K562 (cell line): ENCODE measurements at regions not wholly inside any gene's neighbourhood (a gene's known extent, or its start where the extent isn't known, plus 50 kb on each side); places are given as distances from the start of the nearest gene placed in this dataset.

Experiments
- ATAC-seq: fragments of 200-7000 bp; cut with Tn5 transposase; 3 replicates; pipeline ENCODE4 v1.9.1; 2020; ENCODE audit warnings: moderate library complexity
- BruUV-seq: library from RNA; stranded (reverse); fragments of 400-500 nt; replicated peaks from 2 replicates; lab custom pipeline; 2021; lab: Mats Ljungman, UMichigan
- CTCF ChIA-PET: fragments of 300-600 bp; formaldehyde crosslinking; extraction: SDS; loops from one replicate; lab custom pipeline; 2021; ENCODE audit warnings: low intra/inter-chr PET ratio; lab: Yijun Ruan, JAX
- POLR2A ChIA-PET: fragments of 300-600, 350-650 bp; sonication (Branson Sonifier 250); formaldehyde crosslinking; extraction: SDS; loops from one replicate; lab custom pipeline; 2021; ENCODE audit warnings: antibody characterized with exemption, inconsistent platforms; lab: Yijun Ruan, JAX
- DNase-seq, 4 experiments: peaks; one replicate each; pipeline versions ENCODE4 v3.0.0 to v3.0.0-alpha.2; 2011 to 2018; ENCODE audit warnings: low spot score in 3 of 4, mixed read lengths in 3 of 4; ENCODE audit errors: extremely low read depth in 1 of 4
- FAIRE-seq: peaks from 2 replicates; lab custom pipeline; 2011; peaks lifted over from hg19 to GRCh38; lab: Jason Lieb, UNC
- H2AFZ ChIP-seq: 2 replicates; pipeline ENCODE4 v1.6.0; 2011; ENCODE audit warnings: low read depth, low read length, control low read depth, inconsistent platforms
- H3K27ac ChIP-seq: fragments of 200-600 bp; 3 replicates; pipeline ENCODE4 v1.8.0; 2011; ENCODE audit warnings: low read depth, mild to moderate bottlenecking, control low read depth, inconsistent platforms, low read length, moderate library complexity, mixed read lengths; ENCODE audit errors: extremely low read depth
- H3K27me3 ChIP-seq, 2 experiments: fragments of 300-600 bp in 1 of 2; 2 replicates in 1 of 2; 3 replicates in 1 of 2; pipeline versions ENCODE4 v1.6.0 to v1.8.0; 2011; ENCODE audit warnings: inconsistent platforms in 2 of 2, low read length in 2 of 2, mild to moderate bottlenecking in 1 of 2, mixed read lengths in 1 of 2, moderate library complexity in 1 of 2; ENCODE audit not compliant: control insufficient read depth in 2 of 2, insufficient read depth in 2 of 2
- H3K36me3 ChIP-seq: fragments of 300-600 bp; 3 replicates; pipeline ENCODE4 v1.8.0; 2011; ENCODE audit warnings: mild to moderate bottlenecking, low read length, inconsistent platforms; ENCODE audit not compliant: control insufficient read depth, insufficient read depth
- H3K4me1 ChIP-seq, 2 experiments: fragments of 200-600 bp in 1 of 2; replicated peaks in 1 of 2; 2 replicates in 1 of 2; 3 replicates in 1 of 2; pipeline versions ENCODE4 v1.5.1 to v1.8.0; 2011; ENCODE audit warnings: inconsistent platforms in 2 of 2, low read length in 2 of 2, mild to moderate bottlenecking in 1 of 2, mixed read lengths in 1 of 2, moderate library complexity in 1 of 2; ENCODE audit not compliant: control insufficient read depth in 2 of 2, insufficient read depth in 2 of 2
- H3K4me2 ChIP-seq: 2 replicates; pipeline ENCODE4 v1.6.1; 2011; ENCODE audit warnings: low read length, control low read depth, inconsistent platforms, mixed read lengths; ENCODE audit not compliant: insufficient read depth
- H3K4me3 ChIP-seq: fragments of 200-600 bp; sonication (generic), shearing (Covaris generic); 2 replicates; pipeline ENCODE4 v1.5.1; 2016; ENCODE audit warnings: control low read depth, inconsistent platforms
- H3K79me2 ChIP-seq: fragments of 200-600 bp; 3 replicates; pipeline ENCODE4 v1.8.0; 2011; ENCODE audit warnings: low read length, inconsistent platforms; ENCODE audit not compliant: control insufficient read depth, insufficient read depth
- H3K9ac ChIP-seq, 2 experiments: 2 replicates each; pipeline versions ENCODE4 v1.6.0 to v1.6.1; 2011; ENCODE audit warnings: low read depth in 2 of 2, low read length in 2 of 2, control low read depth in 1 of 2, inconsistent platforms in 1 of 2, mild to moderate bottlenecking in 1 of 2, mixed read lengths in 1 of 2; ENCODE audit not compliant: insufficient read depth in 1 of 2
- H3K9me1 ChIP-seq: one replicate; pipeline ENCODE4 v1.6.0; 2011; ENCODE audit warnings: inconsistent platforms, mild to moderate bottlenecking, low read length, moderate library complexity; ENCODE audit not compliant: control insufficient read depth, insufficient read depth
- H3K9me3 ChIP-seq: replicated peaks from 2 replicates; pipeline ENCODE4 v1.5.1; 2011; ENCODE audit warnings: low read depth, low read length, inconsistent platforms; ENCODE audit not compliant: control insufficient read depth, insufficient read depth
- H4K20me1 ChIP-seq: replicated peaks from 2 replicates; pipeline ENCODE4 v1.6.1; 2011; ENCODE audit warnings: low read length, inconsistent platforms, mixed read lengths; ENCODE audit not compliant: control insufficient read depth, insufficient read depth
- CEBPZ ChIP-seq: fragments of 150-350 bp; IDR thresholded peaks from 2 replicates; pipeline ENCODE4 v1.6.1; 2014; ENCODE audit warnings: low read depth, mild to moderate bottlenecking, low read length, borderline replicate concordance
- EP400 ChIP-seq: fragments of 450-650 bp; IDR thresholded peaks from 2 replicates; pipeline ENCODE4 v1.6.1; 2017; ENCODE audit warnings: antibody characterized with exemption, mild to moderate bottlenecking, moderate library complexity
- FOXJ2 ChIP-seq: fragments of 200-800 bp; sonication (Bioruptor generic); IDR thresholded peaks from 2 replicates; pipeline ENCODE4 v1.6.1; 2016; ENCODE audit warnings: missing genetic modification characterization, missing compliant biosample characterization
- GMEB1 ChIP-seq: fragments of 250-450 bp; sonication (Bioruptor Pico); IDR thresholded peaks from 2 replicates; pipeline ENCODE4 v1.4.0; 2020; ENCODE audit warnings: mild to moderate bottlenecking
- GTF3C2 ChIP-seq: IDR thresholded peaks from 3 replicates; pipeline ENCODE4 v1.6.1; 2011; ENCODE audit warnings: borderline replicate concordance, mild to moderate bottlenecking, moderate library complexity; ENCODE audit not compliant: insufficient read length; ENCODE audit errors: extremely low read depth
- LEF1 ChIP-seq: fragments of 450-650 bp; IDR thresholded peaks from 2 replicates; pipeline ENCODE4 v1.6.1; 2016; ENCODE audit warnings: mild to moderate bottlenecking
- SREBF1 ChIP-seq: fragments of 150-350 bp; IDR thresholded peaks from 2 replicates; pipeline ENCODE4 v1.6.1; 2014; ENCODE audit warnings: antibody characterized with exemption, low read depth, low read length, borderline replicate concordance
- XRCC3 ChIP-seq: fragments of 450-650 bp; IDR thresholded peaks from 2 replicates; pipeline ENCODE4 v1.6.1; 2017; ENCODE audit warnings: mild to moderate bottlenecking, moderate library complexity
- XRCC5 ChIP-seq: fragments of 200-400 bp; formaldehyde crosslinking; IDR thresholded peaks from 2 replicates; pipeline ENCODE4 v1.6.1; 2017; ENCODE audit warnings: low read depth, mild to moderate bottlenecking, low read length
- ZBTB1 ChIP-seq: sonication (generic); formaldehyde crosslinking; IDR thresholded peaks from 2 replicates; pipeline ENCODE4 v1.8.1; 2023; ENCODE audit warnings: missing genetic modification reagents, low read depth, mild to moderate bottlenecking, borderline replicate concordance
- ZNF780A ChIP-seq: fragments of 250-450 bp; sonication (Bioruptor Pico); IDR thresholded peaks from 2 replicates; pipeline ENCODE4 v1.5.0; 2021; ENCODE audit warnings: mild to moderate bottlenecking
- WGBS: fragments of 100-300 bp; shearing (Covaris generic); methylation state at CpG from one replicate; pipeline ENCODE4 v1.1.6; 2016; ENCODE audit warnings: low coverage, mixed read lengths; ENCODE audit not compliant: insufficient coverage; ENCODE audit errors: missing lambda C conversion rate; 5-methylcytosine and 5-hydroxymethylcytosine counted together
- in situ Hi-C: fragments of 300-500 bp; cut with MboI; formaldehyde crosslinking; loops from 4 replicates; pipeline ENCODE4 v1.15.0; 2018; ENCODE audit warnings: inconsistent platforms, mixed read lengths
- intact Hi-C: fragments of 100-400 bp; cut with micrococcal nuclease; formaldehyde crosslinking; loops from 2 replicates; pipeline ENCODE4 v1.14.2; 2022
- TF ChIP-seq, protein P1 (sequence below): fragments of 450-650 bp; conservative IDR thresholded peaks from 2 replicates; pipeline ENCODE4 v1.6.1; 2016; ENCODE audit warnings: missing genetic modification characterization, low read depth, mild to moderate bottlenecking, missing compliant biosample characterization, moderate library complexity

GRCh38 chr12:127121494-127122084, 1145.4 kb upstream of the TMEM132C start:
- H2AFZ ChIP-seq = no peak overlapping the region
- H3K27ac ChIP-seq = no peak overlapping the region
- peaks cover 7 to 22% of the 10 kb centered on the region in 2 experiments; a peak in 3 of 5 replicates for H3K4me1 ChIP-seq
- no peaks in the 10 kb centered on the region for H3K9me1 ChIP-seq
- no peak overlapping the region for H3K4me3 ChIP-seq
- DNase-seq (no peak), ATAC-seq (no peak), FAIRE-seq (no peak)
- no peak overlapping the region for H3K4me2 ChIP-seq
- BruUV-seq = no TSS peak
- ChIA-PET CTCF (no interaction called here), POLR2A (no interaction called here)
- intact Hi-C loops (no loop called here), in situ Hi-C loops (no loop called here)
- H3K36me3 ChIP-seq = peaks cover 37% of the 10 kb centered on the region; the same call in 2 of the 3 replicates
- H4K20me1 ChIP-seq = 0 out of 2 replicates have a peak, but pooled peaks cover 3% of the 10 kb centered on the region
- no peaks in the 10 kb centered on the region for H3K27me3 ChIP-seq
- WGBS = 78% methylated on average over 4 of the region's 4 CpGs
- peaks cover 2% of the 10 kb centered on the region; the same call in 1 of the 3 replicates for H3K79me2 ChIP-seq
- H3K9me3 ChIP-seq = no peaks in the 10 kb centered on the region
- H3K9ac ChIP-seq = no peak overlapping the region
- TF ChIP-seq EP400 (no peak), LEF1 (no peak), GMEB1 (CRISPR knock-in tag) (no peak), XRCC5 (no peak), SREBF1 (no peak), ZBTB1 (CRISPR knock-in tag) (no peak), FOXJ2 (tag) (no peak), GTF3C2 (no peak), ZNF780A (no peak), XRCC3 (no peak), CEBPZ (no peak)
- TF ChIP-seq, protein P1, sequence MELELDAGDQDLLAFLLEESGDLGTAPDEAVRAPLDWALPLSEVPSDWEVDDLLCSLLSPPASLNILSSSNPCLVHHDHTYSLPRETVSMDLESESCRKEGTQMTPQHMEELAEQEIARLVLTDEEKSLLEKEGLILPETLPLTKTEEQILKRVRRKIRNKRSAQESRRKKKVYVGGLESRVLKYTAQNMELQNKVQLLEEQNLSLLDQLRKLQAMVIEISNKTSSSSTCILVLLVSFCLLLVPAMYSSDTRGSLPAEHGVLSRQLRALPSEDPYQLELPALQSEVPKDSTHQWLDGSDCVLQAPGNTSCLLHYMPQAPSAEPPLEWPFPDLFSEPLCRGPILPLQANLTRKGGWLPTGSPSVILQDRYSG (tag) = no peak
